ENCODE measurements at regions not wholly inside any gene's neighbourhood (a gene's known extent, or its start where the extent isn't known, plus 50 kb on each side); places are given as distances from the start of the nearest gene placed in this dataset.

DNA sequence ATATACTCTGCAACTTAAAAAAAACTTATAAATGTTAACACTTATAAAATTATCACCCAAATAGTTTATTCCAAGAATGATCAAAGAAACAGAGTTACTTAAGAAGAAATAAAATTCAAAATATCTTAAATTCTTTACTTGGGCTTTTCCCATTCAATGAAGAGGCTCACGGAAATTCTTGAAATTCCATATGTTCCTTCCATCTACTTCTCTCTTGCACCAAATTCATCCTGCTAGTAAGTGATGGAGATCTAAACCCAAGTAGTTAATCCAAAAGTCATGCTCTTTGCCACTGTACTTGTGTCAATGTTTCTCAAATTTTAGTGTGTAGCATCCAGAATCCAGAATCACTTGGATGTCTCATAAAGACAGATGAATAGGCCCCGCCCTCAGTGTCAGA, 465.9 kb downstream of the TXNL1 start:
- Histone ChIP-seq H4K20me1 (ENCODE audit: control insufficient read depth, insufficient read depth) (no peaks in the 10 kb centered on the region), H3K27me3 (replicated peaks in 1 of 2; ENCODE audit: control insufficient read depth in 2 of 2, insufficient read depth in 2 of 2, low read length in 1 of 2) (no peaks in the 10 kb centered on the region), H3K79me2 (ENCODE audit: control insufficient read depth, insufficient read depth, low read length) (no peaks in the 10 kb centered on the region), H3K4me3 (no peak overlapping the region), H3K4me1 (ENCODE audit: control insufficient read depth, insufficient read depth, low read length) (no peaks in the 10 kb centered on the region), H3K27ac (ENCODE audit: control insufficient read depth, insufficient read depth) (no peak overlapping the region), H3K9ac (ENCODE audit: control insufficient read depth, insufficient read depth, low read length) (no peak overlapping the region), H3K9me3 (replicated peaks; ENCODE audit: control insufficient read depth, insufficient read depth, low read length) (no peaks in the 10 kb centered on the region), H2AFZ (ENCODE audit: control insufficient read depth, low read depth, low read length) (no peak overlapping the region), H3K36me3 (ENCODE audit: control insufficient read depth in 2 of 2, insufficient read depth in 2 of 2, low read length in 1 of 2) (no peaks in the 10 kb centered on the region), H3K4me2 (ENCODE audit: control insufficient read depth, insufficient read depth) (no peak overlapping the region)
- ATAC-seq (no peak), FAIRE-seq (no peak), DNase-seq (ENCODE audit: low read depth, low spot score) (no peak)
- RAD21 ChIA-PET (ENCODE audit: unreplicated experiment): no interaction called here
- WGBS (ENCODE audit: insufficient coverage, insufficient replicate concordance, low lambda C conversion rate, missing lambda C conversion rate): 58% methylated on average over 2 of the region's 2 CpGs
- in situ Hi-C loops (cut with MboI): no loop called here
- SMC1A ChIA-PET (ENCODE audit: uncharacterized antibody, unreplicated experiment): no interaction called here
- intact Hi-C loops (cut with micrococcal nuclease; ENCODE audit: unreplicated experiment): no loop called here
- no TSS peak for BruUV-seq (replicated peaks)
- CTCF ChIA-PET: no interaction called here
- POLR2A ChIA-PET: no interaction called here
- no peak for TF ChIP-seq ETV6 (conservative IDR thresholded peaks at IDR 0.05 in 1 of 2, IDR thresholded peaks at IDR 0.05 in 1 of 2; ENCODE audit: borderline replicate concordance in 1 of 2, low read depth in 1 of 2)
- no peak for TF ChIP-seq RUNX3 (IDR thresholded peaks at IDR 0.05; ENCODE audit: low read length)
- no peak for TF ChIP-seq ZNF622 (IDR thresholded peaks at IDR 0.05)
- TF ChIP-seq KLF5 (IDR thresholded peaks at IDR 0.05; ENCODE audit: partially characterized antibody): no peak
- TF ChIP-seq, protein P1, sequence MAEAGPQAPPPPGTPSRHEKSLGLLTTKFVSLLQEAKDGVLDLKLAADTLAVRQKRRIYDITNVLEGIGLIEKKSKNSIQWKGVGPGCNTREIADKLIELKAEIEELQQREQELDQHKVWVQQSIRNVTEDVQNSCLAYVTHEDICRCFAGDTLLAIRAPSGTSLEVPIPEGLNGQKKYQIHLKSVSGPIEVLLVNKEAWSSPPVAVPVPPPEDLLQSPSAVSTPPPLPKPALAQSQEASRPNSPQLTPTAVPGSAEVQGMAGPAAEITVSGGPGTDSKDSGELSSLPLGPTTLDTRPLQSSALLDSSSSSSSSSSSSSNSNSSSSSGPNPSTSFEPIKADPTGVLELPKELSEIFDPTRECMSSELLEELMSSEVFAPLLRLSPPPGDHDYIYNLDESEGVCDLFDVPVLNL (IDR thresholded peaks at IDR 0.05; ENCODE audit: low read depth, low read length): no peak
- TF ChIP-seq NFIC (IDR thresholded peaks at IDR 0.05; ENCODE audit: low read depth, low read length): no peak
- no peak for TF ChIP-seq TARDBP (IDR thresholded peaks at IDR 0.05; ENCODE audit: borderline replicate concordance)
- TF ChIP-seq, protein P2, sequence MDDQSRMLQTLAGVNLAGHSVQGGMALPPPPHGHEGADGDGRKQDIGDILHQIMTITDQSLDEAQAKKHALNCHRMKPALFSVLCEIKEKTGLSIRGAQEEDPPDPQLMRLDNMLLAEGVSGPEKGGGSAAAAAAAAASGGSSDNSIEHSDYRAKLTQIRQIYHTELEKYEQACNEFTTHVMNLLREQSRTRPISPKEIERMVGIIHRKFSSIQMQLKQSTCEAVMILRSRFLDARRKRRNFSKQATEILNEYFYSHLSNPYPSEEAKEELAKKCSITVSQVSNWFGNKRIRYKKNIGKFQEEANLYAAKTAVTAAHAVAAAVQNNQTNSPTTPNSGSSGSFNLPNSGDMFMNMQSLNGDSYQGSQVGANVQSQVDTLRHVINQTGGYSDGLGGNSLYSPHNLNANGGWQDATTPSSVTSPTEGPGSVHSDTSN (IDR thresholded peaks at IDR 0.05; ENCODE audit: insufficient replicate concordance, low read depth, low read length): no peak
- no peak for TF ChIP-seq CREB1 (IDR thresholded peaks at IDR 0.05; ENCODE audit: low read depth)
